H9 (cell line): ENCODE measurements at regions not wholly inside any gene's neighbourhood (a gene's known extent, or its start where the extent isn't known, plus 50 kb on each side); places are given as distances from the start of the nearest gene placed in this dataset.

ENCODE experiments used
- DNase-seq: peaks from one replicate; pipeline ENCODE4 v3.0.0-alpha.2; 2017
- H2AFZ ChIP-seq: one replicate; pipeline ENCODE4 v1.6.1; 2013; ENCODE audit warnings: mild to moderate bottlenecking, low read length, control low read depth, moderate library complexity
- H2AK5ac ChIP-seq: 2 replicates; pipeline ENCODE4 v1.6.1; 2013; ENCODE audit warnings: low read length, control low read depth, mixed read lengths; ENCODE audit not compliant: insufficient read length
- H2BK120ac ChIP-seq: one replicate; pipeline ENCODE4 v1.6.1; 2013; ENCODE audit warnings: low read depth, mild to moderate bottlenecking, low read length, control low read depth, inconsistent platforms; ENCODE audit not compliant: poor library complexity, severe bottlenecking
- H2BK12ac ChIP-seq: 2 replicates; pipeline ENCODE4 v1.6.1; 2013; ENCODE audit warnings: low read length, control low read depth, mixed read lengths, low read depth; ENCODE audit not compliant: insufficient read length
- H2BK15ac ChIP-seq: 2 replicates; pipeline ENCODE4 v1.6.1; 2013; ENCODE audit warnings: low read depth, low read length, control low read depth
- H2BK20ac ChIP-seq: one replicate; pipeline ENCODE4 v1.6.1; 2013; ENCODE audit warnings: low read depth, mild to moderate bottlenecking, low read length, control low read depth, inconsistent platforms; ENCODE audit not compliant: poor library complexity, severe bottlenecking
- H2BK5ac ChIP-seq: 2 replicates; pipeline ENCODE4 v1.6.1; 2013; ENCODE audit warnings: low read length, control low read depth, mixed read lengths; ENCODE audit not compliant: insufficient read length
- H3K14ac ChIP-seq: 2 replicates; pipeline ENCODE4 v1.6.1; 2013; ENCODE audit warnings: low read length, control low read depth; ENCODE audit not compliant: insufficient read depth
- H3K18ac ChIP-seq: 2 replicates; pipeline ENCODE4 v1.6.1; 2013; ENCODE audit warnings: low read depth, mild to moderate bottlenecking, mixed read lengths, low read length, control low read depth; ENCODE audit not compliant: insufficient read length
- H3K23ac ChIP-seq: 2 replicates; pipeline ENCODE4 v1.6.1; 2013; ENCODE audit warnings: low read length, control low read depth, mixed read lengths, low read depth; ENCODE audit not compliant: insufficient read length
- H3K23me2 ChIP-seq: 2 replicates; pipeline ENCODE4 v1.6.1; 2013; ENCODE audit warnings: low read depth, mild to moderate bottlenecking, mixed read lengths, low read length, control low read depth; ENCODE audit not compliant: insufficient read length, poor library complexity, severe bottlenecking
- H3K27ac ChIP-seq: 2 replicates; pipeline ENCODE4 v1.5.1; 2013; ENCODE audit warnings: low read length, control low read depth, mixed read lengths, low read depth; ENCODE audit not compliant: insufficient read length
- H3K27me3 ChIP-seq: 2 replicates; pipeline ENCODE4 v1.6.1; 2013; ENCODE audit warnings: low read length, control low read depth, inconsistent platforms; ENCODE audit not compliant: insufficient read depth
- H3K4ac ChIP-seq: 2 replicates; pipeline ENCODE4 v1.6.1; 2013; ENCODE audit warnings: low read depth, mild to moderate bottlenecking, control low read depth, inconsistent platforms, low read length, moderate library complexity
- H3K4me1 ChIP-seq: 2 replicates; pipeline ENCODE4 v1.6.1; 2013; ENCODE audit warnings: low read length, control low read depth, inconsistent platforms; ENCODE audit not compliant: insufficient read depth
- H3K4me2 ChIP-seq: 2 replicates; pipeline ENCODE4 v1.6.1; 2013; ENCODE audit warnings: low read length, control low read depth, mixed read lengths; ENCODE audit not compliant: insufficient read length, insufficient read depth
- H3K56ac ChIP-seq: 2 replicates; pipeline ENCODE4 v1.6.1; 2013; ENCODE audit warnings: low read depth, mild to moderate bottlenecking, mixed read lengths, low read length, control low read depth; ENCODE audit not compliant: insufficient read length
- H3K79me1 ChIP-seq: 2 replicates; pipeline ENCODE4 v1.6.1; 2013; ENCODE audit warnings: low read depth, mild to moderate bottlenecking, moderate library complexity, low read length, control low read depth, inconsistent platforms; ENCODE audit not compliant: insufficient read depth, poor library complexity, severe bottlenecking
- H3K79me2 ChIP-seq: 2 replicates; pipeline ENCODE4 v1.6.1; 2013; ENCODE audit warnings: low read length, control low read depth, inconsistent platforms; ENCODE audit not compliant: insufficient read depth
- H3K9ac ChIP-seq: 2 replicates; pipeline ENCODE4 v1.6.1; 2013; ENCODE audit warnings: low read length, control low read depth, mixed read lengths; ENCODE audit not compliant: insufficient read length; ENCODE audit errors: extremely low read depth
- H3K9me3 ChIP-seq: one replicate; pipeline ENCODE4 v1.6.1; 2013; ENCODE audit warnings: low read depth, low read length, inconsistent platforms; ENCODE audit not compliant: control insufficient read depth
- H3T11ph ChIP-seq: one replicate; pipeline ENCODE4 v1.6.1; 2013; ENCODE audit warnings: mild to moderate bottlenecking, low read length, control low read depth, inconsistent platforms
- H4K20me1 ChIP-seq: one replicate; pipeline ENCODE4 v1.6.1; 2013; ENCODE audit not compliant: control insufficient read depth, insufficient read length, insufficient read depth
- H4K5ac ChIP-seq: 2 replicates; pipeline ENCODE4 v1.6.1; 2013; ENCODE audit warnings: low read depth, mild to moderate bottlenecking, mixed read lengths, low read length, control low read depth; ENCODE audit not compliant: insufficient read length
- H4K8ac ChIP-seq: replicated peaks from 2 replicates; pipeline ENCODE4 v1.6.1; 2013; ENCODE audit warnings: low read length, control low read depth, mixed read lengths, low read depth; ENCODE audit not compliant: insufficient read length
- H4K91ac ChIP-seq: 2 replicates; pipeline ENCODE4 v1.6.1; 2013; ENCODE audit warnings: low read depth, mild to moderate bottlenecking, moderate library complexity, mixed read lengths, low read length, control low read depth; ENCODE audit not compliant: insufficient read length
- H3K27ac Mint-ChIP-seq, 3 experiments: 2 replicates in 2 of 3; 3 replicates in 1 of 3; pipeline ENCODE4 v1.8.0; 2020 to 2021; ENCODE audit warnings: mixed read lengths in 3 of 3, mild to moderate bottlenecking in 1 of 3, moderate library complexity in 1 of 3
- H3K27me3 Mint-ChIP-seq: 2 replicates; pipeline ENCODE4 v1.8.0; 2021; ENCODE audit warnings: low read depth, mild to moderate bottlenecking, moderate library complexity, mixed read lengths
- H3K36me3 Mint-ChIP-seq, 3 experiments: 2 replicates in 2 of 3; 3 replicates in 1 of 3; pipeline ENCODE4 v1.8.0; 2020 to 2021; ENCODE audit warnings: low read depth in 3 of 3, mixed read lengths in 3 of 3; ENCODE audit not compliant: insufficient read depth in 1 of 3
- H3K4me1 Mint-ChIP-seq, 2 experiments: 2 replicates each; pipeline ENCODE4 v1.8.0; 2020; ENCODE audit warnings: mixed read lengths in 2 of 2
- H3K4me3 Mint-ChIP-seq, 2 experiments: 2 replicates in 1 of 2; 3 replicates in 1 of 2; pipeline ENCODE4 v1.8.0; 2020 to 2021; ENCODE audit warnings: mild to moderate bottlenecking in 2 of 2, mixed read lengths in 2 of 2, moderate library complexity in 1 of 2
- H3K9me3 Mint-ChIP-seq, 2 experiments: 2 replicates in 1 of 2; 3 replicates in 1 of 2; pipeline ENCODE4 v1.8.0; 2020; ENCODE audit warnings: mild to moderate bottlenecking in 2 of 2, mixed read lengths in 2 of 2, moderate library complexity in 1 of 2
- WGBS: extraction: QIAGEN DNeasy Blood & Tissue Kit; methylation state at CpG from one replicate; pipeline ENCODE4 v1.1.7; 2013; ENCODE audit warnings: missing lambda C conversion rate, low lambda C conversion rate, mixed read lengths; ENCODE audit not compliant: insufficient read length; ENCODE audit errors: extremely low coverage; 5-methylcytosine and 5-hydroxymethylcytosine counted together
- TF ChIP-seq, protein P1 (sequence below): fragments of 200-600 bp; sonication (generic); conservative IDR thresholded peaks from 3 replicates; pipeline ENCODE4 v1.8.0; 2021; ENCODE audit warnings: antibody characterized with exemption, mild to moderate bottlenecking

DNA sequence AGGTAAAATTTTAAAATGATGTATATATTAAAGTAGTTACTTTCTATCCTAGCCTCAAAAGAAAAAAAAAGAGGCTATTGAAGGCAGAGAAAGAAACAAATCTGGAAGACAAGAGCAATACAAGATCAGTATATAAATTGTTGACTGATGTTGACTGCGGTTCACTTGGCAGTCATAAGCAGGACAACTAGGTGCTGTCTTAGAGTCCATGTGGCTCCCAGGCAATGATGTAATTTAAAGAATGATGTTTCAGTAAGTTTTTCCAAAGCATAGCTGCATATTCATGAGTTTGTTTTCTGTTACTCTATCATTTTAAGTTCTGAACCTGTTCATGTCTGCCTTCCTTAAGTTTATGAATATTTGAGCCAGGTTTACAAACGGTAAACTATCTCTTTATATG lies 630.2 kb downstream of the FAT4 start:
- no CpG with 5 or more reads among the region's 2 CpGs for WGBS
- Histone ChIP-seq H3K56ac (no peak overlapping the region), H3K9ac (no peak overlapping the region), H4K8ac (no peak overlapping the region), H3K79me2 (no peaks in the 10 kb centered on the region), H3K4me1 (no peaks in the 10 kb centered on the region), H3K79me1 (no peaks in the 10 kb centered on the region), H4K5ac (no peak overlapping the region), H3K9me3 (no peaks in the 10 kb centered on the region), H2BK120ac (no peak overlapping the region), H4K91ac (no peak overlapping the region), H4K20me1 (no peaks in the 10 kb centered on the region), H3T11ph (no peak overlapping the region), H2BK20ac (no peak overlapping the region), H3K14ac (no peak overlapping the region), H3K4me2 (no peak overlapping the region), H2AFZ (no peak overlapping the region), H2BK5ac (no peak overlapping the region), H2BK12ac (no peak overlapping the region), H3K4ac (no peak overlapping the region), H3K23me2 (no peaks in the 10 kb centered on the region), H3K18ac (no peak overlapping the region), H3K23ac (no peak overlapping the region), H3K27me3 (no peaks in the 10 kb centered on the region), H2BK15ac (no peak overlapping the region), H2AK5ac (no peak overlapping the region), H3K27ac (no peak overlapping the region)
- H3K4me1 Mint-ChIP-seq: no peaks in the 10 kb centered on the region
- H3K4me3 Mint-ChIP-seq: no peak overlapping the region
- H3K27me3 Mint-ChIP-seq: no peaks in the 10 kb centered on the region
- H3K36me3 Mint-ChIP-seq: no peaks in the 10 kb centered on the region
- no peaks in the 10 kb centered on the region for H3K9me3 Mint-ChIP-seq
- DNase-seq: no peak
- TF ChIP-seq, protein P1, sequence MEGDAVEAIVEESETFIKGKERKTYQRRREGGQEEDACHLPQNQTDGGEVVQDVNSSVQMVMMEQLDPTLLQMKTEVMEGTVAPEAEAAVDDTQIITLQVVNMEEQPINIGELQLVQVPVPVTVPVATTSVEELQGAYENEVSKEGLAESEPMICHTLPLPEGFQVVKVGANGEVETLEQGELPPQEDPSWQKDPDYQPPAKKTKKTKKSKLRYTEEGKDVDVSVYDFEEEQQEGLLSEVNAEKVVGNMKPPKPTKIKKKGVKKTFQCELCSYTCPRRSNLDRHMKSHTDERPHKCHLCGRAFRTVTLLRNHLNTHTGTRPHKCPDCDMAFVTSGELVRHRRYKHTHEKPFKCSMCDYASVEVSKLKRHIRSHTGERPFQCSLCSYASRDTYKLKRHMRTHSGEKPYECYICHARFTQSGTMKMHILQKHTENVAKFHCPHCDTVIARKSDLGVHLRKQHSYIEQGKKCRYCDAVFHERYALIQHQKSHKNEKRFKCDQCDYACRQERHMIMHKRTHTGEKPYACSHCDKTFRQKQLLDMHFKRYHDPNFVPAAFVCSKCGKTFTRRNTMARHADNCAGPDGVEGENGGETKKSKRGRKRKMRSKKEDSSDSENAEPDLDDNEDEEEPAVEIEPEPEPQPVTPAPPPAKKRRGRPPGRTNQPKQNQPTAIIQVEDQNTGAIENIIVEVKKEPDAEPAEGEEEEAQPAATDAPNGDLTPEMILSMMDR: no peak
- no peak overlapping the region for H3K27ac Mint-ChIP-seq
